Mucosa of descending colon (tissue), 3 donors: ENCODE measurements at regions not wholly inside any gene's neighbourhood (a gene's known extent, or its start where the extent isn't known, plus 50 kb on each side); places are given as distances from the start of the nearest gene placed in this dataset.

Experiments used
- ATAC-seq: fragments of 200-7000 bp; cut with Tn5 transposase; one replicate; pipeline ENCODE4 v1.9.1; 2020; ENCODE audit warnings: mild to moderate bottlenecking, moderate library complexity
- DNase-seq, 3 donors: peaks; one replicate each; pipeline ENCODE4 v3.0.0-alpha.2; 2020
- H3K36me3 ChIP-seq: fragments of 200-600 bp; one replicate; pipeline ENCODE4 v1.8.0; 2021; ENCODE audit warnings: low read depth, mild to moderate bottlenecking
- H3K4me1 ChIP-seq: fragments of 200-600 bp; one replicate; pipeline ENCODE4 v1.8.0; 2021; ENCODE audit warnings: low read depth, mild to moderate bottlenecking
- H3K4me3 ChIP-seq: fragments of 200-600 bp; one replicate; pipeline ENCODE4 v1.8.0; 2021; ENCODE audit warnings: mild to moderate bottlenecking
- H3K9me3 ChIP-seq: fragments of 200-600 bp; one replicate; pipeline ENCODE4 v1.8.0; 2021; ENCODE audit warnings: mild to moderate bottlenecking
- intact Hi-C, 2 donors: fragments of 100-400 bp; cut with DNase I in 1 of 2; cut with micrococcal nuclease in 1 of 2; formaldehyde crosslinking; loops; one replicate each; pipeline versions ENCODE4 v1.11.0 to v1.11.1; 2022; cut with DNase I, micrococcal nuclease
- TF ChIP-seq, protein P1 (sequence below): fragments of 200-600 bp; IDR thresholded peaks from one replicate; pipeline ENCODE4 v1.8.0; 2022; ENCODE audit warnings: antibody characterized with exemption, mild to moderate bottlenecking
- donor health status: DM: no; HTN: no; CAD: no; lungs with moderate emphysema.
- donor health status: DM: no; HTN: no; CAD: no.
- donor health status: DM: no; HTN: yes; CAD: no.

DNA sequence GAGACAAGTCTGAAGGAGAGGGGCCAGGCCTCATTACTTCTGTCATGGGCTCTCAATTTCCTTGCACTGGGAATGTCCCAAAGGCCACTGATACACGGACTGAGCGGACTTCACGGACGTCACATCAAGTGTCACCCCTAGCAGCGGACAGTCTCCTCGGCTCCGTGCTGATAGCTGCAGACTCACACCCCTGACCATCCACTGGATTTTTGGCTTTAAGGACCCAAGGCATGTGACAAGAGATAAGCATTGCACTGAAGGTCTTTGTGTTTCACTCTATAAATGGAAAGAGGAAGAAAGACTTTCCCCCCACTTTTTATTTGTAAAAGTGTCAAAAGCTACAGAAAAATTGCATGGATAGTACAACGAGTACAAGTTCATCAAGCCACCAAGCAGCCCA, 200.4 kb upstream of the FGGY start:
- DNase-seq (no peak), ATAC-seq (no peak)
- no peaks in the 10 kb centered on the region for H3K36me3 ChIP-seq
- no peaks in the 10 kb centered on the region for H3K9me3 ChIP-seq
- TF ChIP-seq, protein P1, sequence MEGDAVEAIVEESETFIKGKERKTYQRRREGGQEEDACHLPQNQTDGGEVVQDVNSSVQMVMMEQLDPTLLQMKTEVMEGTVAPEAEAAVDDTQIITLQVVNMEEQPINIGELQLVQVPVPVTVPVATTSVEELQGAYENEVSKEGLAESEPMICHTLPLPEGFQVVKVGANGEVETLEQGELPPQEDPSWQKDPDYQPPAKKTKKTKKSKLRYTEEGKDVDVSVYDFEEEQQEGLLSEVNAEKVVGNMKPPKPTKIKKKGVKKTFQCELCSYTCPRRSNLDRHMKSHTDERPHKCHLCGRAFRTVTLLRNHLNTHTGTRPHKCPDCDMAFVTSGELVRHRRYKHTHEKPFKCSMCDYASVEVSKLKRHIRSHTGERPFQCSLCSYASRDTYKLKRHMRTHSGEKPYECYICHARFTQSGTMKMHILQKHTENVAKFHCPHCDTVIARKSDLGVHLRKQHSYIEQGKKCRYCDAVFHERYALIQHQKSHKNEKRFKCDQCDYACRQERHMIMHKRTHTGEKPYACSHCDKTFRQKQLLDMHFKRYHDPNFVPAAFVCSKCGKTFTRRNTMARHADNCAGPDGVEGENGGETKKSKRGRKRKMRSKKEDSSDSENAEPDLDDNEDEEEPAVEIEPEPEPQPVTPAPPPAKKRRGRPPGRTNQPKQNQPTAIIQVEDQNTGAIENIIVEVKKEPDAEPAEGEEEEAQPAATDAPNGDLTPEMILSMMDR = no peak
- H3K4me3 ChIP-seq = no peak overlapping the region
- H3K4me1 ChIP-seq = peaks cover 1% of the 10 kb centered on the region
- intact Hi-C loops = no loop called here

DNA sequence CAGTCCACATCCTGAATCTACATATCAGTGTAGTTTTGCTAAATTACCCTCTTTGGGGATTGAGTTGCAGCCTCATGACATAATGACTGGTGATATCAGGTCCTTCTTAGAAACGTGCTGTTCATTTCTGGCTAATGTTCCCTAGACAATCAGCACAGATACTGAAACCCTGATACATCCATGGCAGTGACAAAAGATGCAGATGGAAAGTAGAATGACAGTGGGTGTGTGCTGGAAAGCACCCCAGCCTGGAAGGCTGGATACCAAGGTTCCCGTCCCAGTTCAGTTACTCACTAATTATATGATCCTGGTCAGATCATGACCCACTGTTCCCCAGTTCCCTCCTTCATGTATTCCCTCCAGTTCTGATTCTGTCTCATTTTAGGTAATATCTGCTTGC, 198.2 kb upstream of the FGGY start:
- Histone ChIP-seq H3K4me3 (no peak overlapping the region), H3K36me3 (no peaks in the 10 kb centered on the region), H3K9me3 (no peaks in the 10 kb centered on the region), H3K4me1 (no peaks in the 10 kb centered on the region)
- intact Hi-C loops = no loop called here
- no peak for DNase-seq
- TF ChIP-seq, protein P1 = no peak
- no peak for ATAC-seq

DNA sequence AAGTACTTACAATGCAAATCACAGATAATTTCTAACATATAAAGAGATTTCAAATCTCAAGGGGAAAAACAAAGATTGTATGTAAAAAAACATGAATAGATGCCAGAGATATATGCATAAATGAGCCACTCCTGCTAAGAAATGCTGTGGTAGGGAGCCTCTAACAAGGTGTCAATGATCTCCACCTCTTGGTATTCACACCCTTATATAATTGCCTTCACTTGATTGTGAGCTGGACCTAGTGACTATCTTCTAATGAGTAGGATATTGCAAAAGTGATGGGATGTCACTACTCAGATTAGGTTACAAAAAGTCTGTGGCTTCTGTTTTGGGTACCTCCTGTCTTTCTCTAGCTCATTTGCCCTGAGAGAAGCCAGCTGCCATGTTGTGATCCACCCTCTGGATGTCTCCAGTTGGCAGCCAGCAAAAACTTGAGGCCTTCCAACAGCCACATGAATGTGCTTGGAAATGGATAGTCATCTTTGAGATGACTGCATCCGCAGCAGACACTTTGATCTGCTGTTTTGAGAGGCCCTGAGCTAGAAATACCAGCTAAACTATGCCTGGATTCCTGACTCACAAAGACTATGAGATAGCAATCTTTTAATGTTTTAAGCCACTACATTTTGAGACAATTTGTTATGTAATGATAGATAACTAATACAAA, 196.1 kb upstream of the FGGY start:
- H3K36me3 ChIP-seq = no peaks in the 10 kb centered on the region
- H3K4me1 ChIP-seq = no peaks in the 10 kb centered on the region
- no peak for DNase-seq
- ATAC-seq = no peak
- intact Hi-C loops = no loop called here
- H3K9me3 ChIP-seq = no peaks in the 10 kb centered on the region
- H3K4me3 ChIP-seq = no peak overlapping the region
- TF ChIP-seq, protein P1 = no peak

DNA sequence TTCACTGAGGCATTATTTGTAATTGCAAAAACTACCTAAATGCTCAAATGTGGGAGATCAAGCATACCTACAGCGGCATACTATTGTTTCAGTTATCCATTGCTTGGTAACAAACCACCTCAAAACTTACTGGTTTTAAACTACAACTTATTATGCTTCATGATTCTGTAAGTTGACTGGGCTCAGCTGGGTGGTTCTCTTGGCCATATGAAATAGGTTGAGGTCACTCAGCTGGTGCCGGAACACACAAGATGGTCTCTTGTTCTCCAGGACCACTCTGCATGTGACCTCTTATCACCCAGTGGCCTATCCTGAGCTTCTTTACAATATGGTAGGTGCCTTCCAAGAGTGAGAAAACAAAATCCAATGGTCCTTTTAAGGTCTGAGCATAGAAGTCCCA, 195.4 kb upstream of the FGGY start:
- H3K4me3 ChIP-seq = no peak overlapping the region
- TF ChIP-seq, protein P1 = no peak
- DNase-seq (no peak), ATAC-seq (no peak)
- H3K4me1 ChIP-seq = no peaks in the 10 kb centered on the region
- H3K36me3 ChIP-seq = no peaks in the 10 kb centered on the region
- intact Hi-C loops = no loop called here
- H3K9me3 ChIP-seq = no peaks in the 10 kb centered on the region

GRCh38 chr1:59103457-59103856, 193.4 kb upstream of the FGGY start:
- DNase-seq = no peak
- TF ChIP-seq, protein P1 = no peak
- intact Hi-C loops = no loop called here

More at GRCh38 chr1:59103457-59103856, 193.4 kb upstream of the FGGY start:
- Histone ChIP-seq H3K4me1 (no peaks in the 10 kb centered on the region), H3K36me3 (no peaks in the 10 kb centered on the region), H3K9me3 (no peaks in the 10 kb centered on the region), H3K4me3 (no peak overlapping the region)
- no peak for ATAC-seq
